Islet of Langerhans (tissue), 1 donor: ENCODE measurements at regions not wholly inside any gene's neighbourhood (a gene's known extent, or its start where the extent isn't known, plus 50 kb on each side); places are given as distances from the start of the nearest gene placed in this dataset.
"Not testable (repeated sequence)": the region's sequence is repeated elsewhere in the genome, so short reads cannot be mapped to it uniquely, and the experiment has no call there.

Experiments used
- FAIRE-seq: peaks from one replicate; lab custom pipeline; 2011; peaks lifted over from hg19 to GRCh38; lab: Jason Lieb, UNC

GRCh38 chr18:34529358-34530335 is 180.5 kb upstream of the DTNA start:
- peak; percentile 71 for FAIRE-seq

- peak; percentile 5 for FAIRE-seq
Measured at GRCh38 chr18:34531110-34531509, 179.0 kb upstream of the DTNA start.

GRCh38 chr18:34534642-34535041 is 175.5 kb upstream of the DTNA start:
- not testable (repeated sequence) for FAIRE-seq

GRCh38 chr18:34540897-34541296 is 169.2 kb upstream of the DTNA start:
- FAIRE-seq: no peak

- FAIRE-seq: no peak
Measured at GRCh38 chr18:34542625-34543024, 167.5 kb upstream of the DTNA start.

- no peak for FAIRE-seq
Measured at GRCh38 chr18:34543356-34543755, 166.7 kb upstream of the DTNA start.

- no peak for FAIRE-seq
Measured at GRCh38 chr18:34543945-34544344, 166.2 kb upstream of the DTNA start.

GRCh38 chr18:34544930-34545329 is 165.2 kb upstream of the DTNA start:
- FAIRE-seq: no peak

- FAIRE-seq: no peak
Measured at GRCh38 chr18:34548120-34548972, 161.8 kb upstream of the DTNA start.

- no peak for FAIRE-seq
Measured at GRCh38 chr18:34548973-34549294, 161.2 kb upstream of the DTNA start.

- FAIRE-seq: no peak
Measured at GRCh38 chr18:34549367-34549766, 160.7 kb upstream of the DTNA start.

- FAIRE-seq: no peak
Measured at GRCh38 chr18:34550156-34550555, 159.9 kb upstream of the DTNA start.

GRCh38 chr18:34550902-34551301 is 159.2 kb upstream of the DTNA start:
- no peak for FAIRE-seq

- no peak for FAIRE-seq
Measured at GRCh38 chr18:34551824-34552223, 158.3 kb upstream of the DTNA start.

- peak; percentile 47 for FAIRE-seq
Measured at GRCh38 chr18:34562252-34562870, 147.7 kb upstream of the DTNA start.

GRCh38 chr18:34567857-34568256 is 142.2 kb upstream of the DTNA start:
- FAIRE-seq: no peak

- FAIRE-seq: no peak
Measured at GRCh38 chr18:34576622-34577021, 133.5 kb upstream of the DTNA start.

GRCh38 chr18:34583895-34584294 is 126.2 kb upstream of the DTNA start:
- no peak for FAIRE-seq

- FAIRE-seq: no peak
Measured at GRCh38 chr18:34590503-34590902, 119.6 kb upstream of the DTNA start.

- FAIRE-seq: no peak
Measured at GRCh38 chr18:34591920-34592444, 118.1 kb upstream of the DTNA start.

- FAIRE-seq: no peak
Measured at GRCh38 chr18:34592481-34592880, 117.6 kb upstream of the DTNA start.

GRCh38 chr18:34592961-34593382 is 117.1 kb upstream of the DTNA start:
- no peak for FAIRE-seq

GRCh38 chr18:34594266-34594665 is 115.8 kb upstream of the DTNA start:
- FAIRE-seq: no peak
